Upper lobe of left lung (tissue), 4 donors: ENCODE measurements at regions not wholly inside any gene's neighbourhood (a gene's known extent, or its start where the extent isn't known, plus 50 kb on each side); places are given as distances from the start of the nearest gene placed in this dataset.

Experiments used
- EP300 ChIP-seq, 4 donors: sonication (generic); formaldehyde crosslinking; IDR thresholded peaks; one replicate each; pipeline ENCODE4 v1.5.1; 2017; ENCODE audit warnings: antibody characterized with exemption in 4 of 4, control low read depth in 2 of 4
- POLR2A ChIP-seq, 4 donors: fragments of 450-650 bp; IDR thresholded peaks; one replicate each; pipeline ENCODE4 v1.5.1; 2016 to 2017; ENCODE audit warnings: antibody characterized with exemption in 4 of 4, mild to moderate bottlenecking in 2 of 4
- TF ChIP-seq, protein P1 (sequence below), 6 experiments: fragments of 450-650 bp in 4 of 6; fragments of 200-600 bp in 2 of 6; sonication (generic) in 2 of 6; IDR thresholded peaks; one replicate each; pipeline ENCODE4 v1.5.1; 2016 to 2019; ENCODE audit warnings: antibody characterized with exemption in 6 of 6

GRCh38 chr13:61277586-61278276, 137.9 kb downstream of the PCDH20 start:
- TF ChIP-seq, protein P1, sequence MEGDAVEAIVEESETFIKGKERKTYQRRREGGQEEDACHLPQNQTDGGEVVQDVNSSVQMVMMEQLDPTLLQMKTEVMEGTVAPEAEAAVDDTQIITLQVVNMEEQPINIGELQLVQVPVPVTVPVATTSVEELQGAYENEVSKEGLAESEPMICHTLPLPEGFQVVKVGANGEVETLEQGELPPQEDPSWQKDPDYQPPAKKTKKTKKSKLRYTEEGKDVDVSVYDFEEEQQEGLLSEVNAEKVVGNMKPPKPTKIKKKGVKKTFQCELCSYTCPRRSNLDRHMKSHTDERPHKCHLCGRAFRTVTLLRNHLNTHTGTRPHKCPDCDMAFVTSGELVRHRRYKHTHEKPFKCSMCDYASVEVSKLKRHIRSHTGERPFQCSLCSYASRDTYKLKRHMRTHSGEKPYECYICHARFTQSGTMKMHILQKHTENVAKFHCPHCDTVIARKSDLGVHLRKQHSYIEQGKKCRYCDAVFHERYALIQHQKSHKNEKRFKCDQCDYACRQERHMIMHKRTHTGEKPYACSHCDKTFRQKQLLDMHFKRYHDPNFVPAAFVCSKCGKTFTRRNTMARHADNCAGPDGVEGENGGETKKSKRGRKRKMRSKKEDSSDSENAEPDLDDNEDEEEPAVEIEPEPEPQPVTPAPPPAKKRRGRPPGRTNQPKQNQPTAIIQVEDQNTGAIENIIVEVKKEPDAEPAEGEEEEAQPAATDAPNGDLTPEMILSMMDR (IDR thresholded peaks at IDR 0.05) = no peak
- no peak for TF ChIP-seq EP300 (IDR thresholded peaks at IDR 0.05)
- TF ChIP-seq POLR2A (IDR thresholded peaks at IDR 0.05) = no peak
